NCI-H774 (cell line): ENCODE measurements at regions not wholly inside any gene's neighbourhood (a gene's known extent, or its start where the extent isn't known, plus 50 kb on each side); places are given as distances from the start of the nearest gene placed in this dataset.
A peak's percentile ranks its signal among the peaks of the same experiment; 100 is the strongest.
"Not testable (repeated sequence)": the region's sequence is repeated elsewhere in the genome, so short reads cannot be mapped to it uniquely, and the experiment has no call there.

Experiments
- DNase-seq: peaks from one replicate; lab custom pipeline; 2025; lab: John Stamatoyannopoulos, UW

GRCh38 chr4:156313497-156313896, 359.8 kb upstream of the CTSO start:
- no peak for DNase-seq

- no peak for DNase-seq
These were observed 358.7 kb upstream of the CTSO start for GRCh38 chr4:156312261-156312847.

GRCh38 chr4:156309031-156309430, 355.4 kb upstream of the CTSO start:
- DNase-seq = no peak

- DNase-seq = peak; percentile 13
These were observed 350.0 kb upstream of the CTSO start for GRCh38 chr4:156303708-156304107.

- peak; percentile 66 for DNase-seq
These were observed 344.6 kb upstream of the CTSO start for GRCh38 chr4:156298230-156298629.

- no peak for DNase-seq
These were observed 342.1 kb upstream of the CTSO start for GRCh38 chr4:156295676-156296195.

GRCh38 chr4:156294577-156294976, 340.9 kb upstream of the CTSO start:
- DNase-seq = peak; percentile 52

- peak; percentile 2 for DNase-seq
These were observed 340.1 kb upstream of the CTSO start for GRCh38 chr4:156293657-156294297.

- no peak for DNase-seq
These were observed 337.7 kb upstream of the CTSO start for GRCh38 chr4:156291317-156291716.

- DNase-seq = no peak
These were observed 337.1 kb upstream of the CTSO start for GRCh38 chr4:156290811-156291210.

GRCh38 chr4:156290026-156290425, 336.4 kb upstream of the CTSO start:
- DNase-seq = not testable (repeated sequence)

GRCh38 chr4:156280686-156281085, 327.0 kb upstream of the CTSO start:
- no peak for DNase-seq

GRCh38 chr4:156265407-156265806, 311.7 kb upstream of the CTSO start:
- DNase-seq = no peak

- DNase-seq = no peak
These were observed 307.6 kb upstream of the CTSO start for GRCh38 chr4:156261230-156261629.

- DNase-seq = peak; percentile 49
These were observed 301.8 kb upstream of the CTSO start for GRCh38 chr4:156255230-156256007.

- no peak for DNase-seq
These were observed 298.8 kb upstream of the CTSO start for GRCh38 chr4:156252358-156252921.

GRCh38 chr4:156251373-156252065, 297.9 kb upstream of the CTSO start:
- DNase-seq = no peak

GRCh38 chr4:156248917-156249316, 295.3 kb upstream of the CTSO start:
- DNase-seq = no peak

- DNase-seq = no peak
These were observed 293.8 kb upstream of the CTSO start for GRCh38 chr4:156247470-156247869.

- DNase-seq = no peak
These were observed 289.3 kb upstream of the CTSO start for GRCh38 chr4:156243015-156243414.

GRCh38 chr4:156242390-156242789, 288.7 kb upstream of the CTSO start:
- no peak for DNase-seq

GRCh38 chr4:156241896-156242295, 288.2 kb upstream of the CTSO start:
- DNase-seq = no peak
